ENCODE measurements at regions not wholly inside any gene's neighbourhood (a gene's known extent, or its start where the extent isn't known, plus 50 kb on each side); places are given as distances from the start of the nearest gene placed in this dataset.
"Not testable (repeated sequence)": the region's sequence is repeated elsewhere in the genome, so short reads cannot be mapped to it uniquely, and the experiment has no call there.

DNA sequence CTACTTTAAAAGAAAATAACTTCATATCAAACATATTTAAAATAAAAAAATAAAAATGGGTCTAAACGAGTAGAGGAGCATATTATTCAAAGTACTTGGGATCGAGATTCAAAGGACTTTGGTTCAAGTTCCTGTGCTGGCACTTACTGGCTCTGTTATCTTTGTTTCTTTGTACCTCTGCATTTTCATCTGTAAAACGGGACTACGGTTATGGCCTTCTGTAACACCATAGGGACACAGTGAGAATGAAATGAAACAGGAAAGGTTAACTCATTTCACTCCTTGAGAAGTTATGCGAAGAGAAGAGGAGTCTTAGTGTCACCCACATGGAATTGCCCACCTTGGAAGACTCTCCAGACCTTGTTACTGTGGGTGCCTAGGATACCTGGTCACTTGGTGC lies 379.1 kb upstream of the CCL2 start:
- no peaks in the 10 kb centered on the region for H3K27me3 ChIP-seq (ENCODE audit: control insufficient read depth in 2 of 2, insufficient read depth in 2 of 2, low read length in 2 of 2)
- H3K36me3 ChIP-seq (ENCODE audit: control insufficient read depth in 2 of 2, extremely low read depth in 1 of 2, insufficient read depth in 2 of 2, low read length in 2 of 2) = no peaks in the 10 kb centered on the region
- FAIRE-seq (no peak), DNase-seq (ENCODE audit: low read depth, low spot score) (no peak)
- ChIA-PET CTCF (no interaction called here), POLR2A (no interaction called here)
- H4K20me1 ChIP-seq (replicated peaks; ENCODE audit: control insufficient read depth, extremely low read depth, insufficient read depth, low read length) = no peaks in the 10 kb centered on the region
- no peaks in the 10 kb centered on the region for H3K4me1 ChIP-seq (ENCODE audit: control insufficient read depth, extremely low read depth, insufficient read depth, low read length)
- BruUV-seq (replicated peaks) = no TSS peak
- no peak overlapping the region for H3K4me3 ChIP-seq (replicated peaks in 1 of 3; ENCODE audit: insufficient read depth in 1 of 3, low read depth in 1 of 3, low read length in 3 of 3)
- H3K9me1 ChIP-seq (replicated peaks; ENCODE audit: control insufficient read depth, extremely low read depth, insufficient read depth, low read length) = no peaks in the 10 kb centered on the region
- H3K9me3 ChIP-seq (replicated peaks; ENCODE audit: control insufficient read depth, insufficient read depth, low read length) = no peaks in the 10 kb centered on the region
- H3K27ac ChIP-seq (ENCODE audit: insufficient read depth, low read depth, low read length) = no peak overlapping the region
- H3K9ac ChIP-seq (replicated peaks; ENCODE audit: extremely low read depth, insufficient read depth, low read length) = no peak overlapping the region
- intact Hi-C loops (cut with micrococcal nuclease) (no loop called here), dilution Hi-C loops (cut with MboI; ENCODE audit: extremely low pct_ligation_motif_present, low sequenced_read_pairs) (no loop called here)
- no peak overlapping the region for H2AFZ ChIP-seq (ENCODE audit: low read depth, low read length)
- no peak overlapping the region for H3K4me2 ChIP-seq (ENCODE audit: insufficient read depth, low read length)
- TF ChIP-seq, protein P1, sequence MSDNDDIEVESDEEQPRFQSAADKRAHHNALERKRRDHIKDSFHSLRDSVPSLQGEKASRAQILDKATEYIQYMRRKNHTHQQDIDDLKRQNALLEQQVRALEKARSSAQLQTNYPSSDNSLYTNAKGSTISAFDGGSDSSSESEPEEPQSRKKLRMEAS (IDR thresholded peaks at IDR 0.05; ENCODE audit: insufficient read depth, insufficient read length) = no peak
- TF ChIP-seq, protein P2, sequence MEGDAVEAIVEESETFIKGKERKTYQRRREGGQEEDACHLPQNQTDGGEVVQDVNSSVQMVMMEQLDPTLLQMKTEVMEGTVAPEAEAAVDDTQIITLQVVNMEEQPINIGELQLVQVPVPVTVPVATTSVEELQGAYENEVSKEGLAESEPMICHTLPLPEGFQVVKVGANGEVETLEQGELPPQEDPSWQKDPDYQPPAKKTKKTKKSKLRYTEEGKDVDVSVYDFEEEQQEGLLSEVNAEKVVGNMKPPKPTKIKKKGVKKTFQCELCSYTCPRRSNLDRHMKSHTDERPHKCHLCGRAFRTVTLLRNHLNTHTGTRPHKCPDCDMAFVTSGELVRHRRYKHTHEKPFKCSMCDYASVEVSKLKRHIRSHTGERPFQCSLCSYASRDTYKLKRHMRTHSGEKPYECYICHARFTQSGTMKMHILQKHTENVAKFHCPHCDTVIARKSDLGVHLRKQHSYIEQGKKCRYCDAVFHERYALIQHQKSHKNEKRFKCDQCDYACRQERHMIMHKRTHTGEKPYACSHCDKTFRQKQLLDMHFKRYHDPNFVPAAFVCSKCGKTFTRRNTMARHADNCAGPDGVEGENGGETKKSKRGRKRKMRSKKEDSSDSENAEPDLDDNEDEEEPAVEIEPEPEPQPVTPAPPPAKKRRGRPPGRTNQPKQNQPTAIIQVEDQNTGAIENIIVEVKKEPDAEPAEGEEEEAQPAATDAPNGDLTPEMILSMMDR (IDR thresholded peaks at IDR 0.05; ENCODE audit: extremely low read depth in 1 of 2, insufficient read depth in 1 of 2, low read depth in 1 of 2, low read length in 2 of 2) = no peak
- no peak for TF ChIP-seq POLR2AphosphoS5 (IDR thresholded peaks at IDR 0.05; ENCODE audit: insufficient read depth, low read depth, low read length)
- no peak for TF ChIP-seq GATA2 (IDR thresholded peaks at IDR 0.05; ENCODE audit: insufficient read depth, insufficient read length, low read depth, low read length)
- TF ChIP-seq POLR2A (IDR thresholded peaks at IDR 0.05; ENCODE audit: low read depth, low read length) = no peak
- no peak for TF ChIP-seq EZH2 (IDR thresholded peaks at IDR 0.05; ENCODE audit: borderline replicate concordance, low read depth, low read length, severe bottlenecking)
- no peaks in the 10 kb centered on the region for H3K79me2 ChIP-seq (ENCODE audit: control insufficient read depth, insufficient read depth, low read length)

DNA sequence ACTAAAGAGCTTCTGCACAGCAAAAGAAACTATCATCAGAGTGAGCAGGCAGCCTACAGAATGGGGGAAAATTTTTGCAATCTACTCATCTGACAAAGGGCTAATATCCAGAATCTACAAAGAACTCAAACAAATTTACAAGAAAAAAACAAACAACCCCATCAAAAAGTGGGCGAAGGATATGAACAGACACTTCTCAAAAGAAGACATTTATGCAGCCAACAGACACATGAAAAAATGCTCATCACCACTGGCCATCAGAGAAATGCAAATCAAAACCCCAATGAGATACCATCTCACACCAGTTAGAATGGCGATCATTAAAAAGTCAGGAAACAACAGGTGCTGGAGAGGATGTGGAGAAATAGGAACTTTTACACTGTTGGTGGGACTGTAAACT lies 372.8 kb upstream of the CCL2 start:
- FAIRE-seq; BruUV-seq (replicated peaks); DNase-seq (ENCODE audit: low read depth, low spot score); H4K20me1 ChIP-seq (replicated peaks; ENCODE audit: control insufficient read depth, extremely low read depth, insufficient read depth, low read length); H3K4me2 ChIP-seq (ENCODE audit: insufficient read depth, low read length); H3K9ac ChIP-seq (replicated peaks; ENCODE audit: extremely low read depth, insufficient read depth, low read length); H3K9me1 ChIP-seq (replicated peaks; ENCODE audit: control insufficient read depth, extremely low read depth, insufficient read depth, low read length); H3K27ac ChIP-seq (ENCODE audit: insufficient read depth, low read depth, low read length); H3K79me2 ChIP-seq (ENCODE audit: control insufficient read depth, insufficient read depth, low read length); intact Hi-C loops (cut with micrococcal nuclease); H2AFZ ChIP-seq (ENCODE audit: low read depth, low read length); H3K27me3 ChIP-seq (ENCODE audit: control insufficient read depth in 2 of 2, insufficient read depth in 2 of 2, low read length in 2 of 2); POLR2A ChIA-PET; CTCF ChIA-PET; H3K9me3 ChIP-seq (replicated peaks; ENCODE audit: control insufficient read depth, insufficient read depth, low read length); H3K36me3 ChIP-seq (ENCODE audit: control insufficient read depth in 2 of 2, extremely low read depth in 1 of 2, insufficient read depth in 2 of 2, low read length in 2 of 2); H3K4me3 ChIP-seq (replicated peaks in 1 of 3; ENCODE audit: insufficient read depth in 1 of 3, low read depth in 1 of 3, low read length in 3 of 3); dilution Hi-C loops (cut with MboI; ENCODE audit: extremely low pct_ligation_motif_present, low sequenced_read_pairs); H3K4me1 ChIP-seq (ENCODE audit: control insufficient read depth, extremely low read depth, insufficient read depth, low read length): not testable (repeated sequence)

DNA sequence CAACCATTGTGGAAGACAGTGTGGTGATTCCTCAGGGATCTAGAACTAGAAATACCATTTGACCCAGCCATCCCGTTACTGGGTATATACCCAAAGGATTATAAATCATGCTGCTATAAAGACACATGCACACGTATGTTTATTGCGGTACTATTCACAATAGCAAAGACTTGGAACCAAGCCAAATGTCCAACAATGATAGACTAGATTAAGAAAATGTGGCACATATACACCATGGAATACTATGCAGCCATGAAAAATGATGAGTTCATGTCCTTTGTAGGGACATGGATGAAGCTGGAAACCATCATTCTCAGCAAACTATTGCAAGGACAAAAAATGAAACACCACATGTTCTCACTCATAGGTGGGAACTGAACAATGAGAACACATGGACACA lies 372.4 kb upstream of the CCL2 start:
- intact Hi-C loops (cut with micrococcal nuclease) = not testable (repeated sequence)

More for the DNA sequence above, 372.4 kb upstream of the CCL2 start:
- H3K36me3 ChIP-seq (ENCODE audit: control insufficient read depth in 2 of 2, extremely low read depth in 1 of 2, insufficient read depth in 2 of 2, low read length in 2 of 2); FAIRE-seq; H3K9me1 ChIP-seq (replicated peaks; ENCODE audit: control insufficient read depth, extremely low read depth, insufficient read depth, low read length); dilution Hi-C loops (cut with MboI; ENCODE audit: extremely low pct_ligation_motif_present, low sequenced_read_pairs); H3K79me2 ChIP-seq (ENCODE audit: control insufficient read depth, insufficient read depth, low read length); H3K4me2 ChIP-seq (ENCODE audit: insufficient read depth, low read length); CTCF ChIA-PET; H3K4me3 ChIP-seq (replicated peaks in 1 of 3; ENCODE audit: insufficient read depth in 1 of 3, low read depth in 1 of 3, low read length in 3 of 3); H3K4me1 ChIP-seq (ENCODE audit: control insufficient read depth, extremely low read depth, insufficient read depth, low read length); H4K20me1 ChIP-seq (replicated peaks; ENCODE audit: control insufficient read depth, extremely low read depth, insufficient read depth, low read length); H3K9me3 ChIP-seq (replicated peaks; ENCODE audit: control insufficient read depth, insufficient read depth, low read length); H3K27me3 ChIP-seq (ENCODE audit: control insufficient read depth in 2 of 2, insufficient read depth in 2 of 2, low read length in 2 of 2); H3K9ac ChIP-seq (replicated peaks; ENCODE audit: extremely low read depth, insufficient read depth, low read length); DNase-seq (ENCODE audit: low read depth, low spot score); H3K27ac ChIP-seq (ENCODE audit: insufficient read depth, low read depth, low read length); POLR2A ChIA-PET; BruUV-seq (replicated peaks); H2AFZ ChIP-seq (ENCODE audit: low read depth, low read length): not testable (repeated sequence)

All from endothelial cell of umbilical vein (primary cell).